ENCODE measurements at regions not wholly inside any gene's neighbourhood (a gene's known extent, or its start where the extent isn't known, plus 50 kb on each side); places are given as distances from the start of the nearest gene placed in this dataset.
"Not testable (repeated sequence)": the region's sequence is repeated elsewhere in the genome, so short reads cannot be mapped to it uniquely, and the experiment has no call there.

- no peak overlapping the region for H3K4me3 ChIP-seq (replicated peaks; ENCODE audit: low read depth, low read length)
- TF ChIP-seq CTCF (IDR thresholded peaks at IDR 0.05; ENCODE audit: low read depth, low read length, missing control alignments), result no peak
- no peak for DNase-seq (ENCODE audit: extremely low read depth, low read depth)
These were observed 259.7 kb upstream of the TUT7 start for GRCh38 chr9:86613943-86614342.

GRCh38 chr9:86611534-86611933 is 257.3 kb upstream of the TUT7 start:
- not testable (repeated sequence) for DNase-seq (ENCODE audit: extremely low read depth, low read depth); H3K4me3 ChIP-seq (replicated peaks; ENCODE audit: low read depth, low read length)

GRCh38 chr9:86605303-86605702 is 251.1 kb upstream of the TUT7 start:
- DNase-seq (ENCODE audit: extremely low read depth, low read depth), result no peak
- TF ChIP-seq CTCF (IDR thresholded peaks at IDR 0.05; ENCODE audit: low read depth, low read length, missing control alignments), result no peak
- H3K4me3 ChIP-seq (replicated peaks; ENCODE audit: low read depth, low read length), result no peak overlapping the region

GRCh38 chr9:86604741-86605140 is 250.5 kb upstream of the TUT7 start:
- TF ChIP-seq CTCF (IDR thresholded peaks at IDR 0.05; ENCODE audit: low read depth, low read length, missing control alignments), result no peak
- peak; percentile 52 for DNase-seq (ENCODE audit: extremely low read depth, low read depth)

GRCh38 chr9:86602715-86603114 is 248.5 kb upstream of the TUT7 start:
- TF ChIP-seq CTCF (IDR thresholded peaks at IDR 0.05; ENCODE audit: low read depth, low read length, missing control alignments), result no peak
- no peak for DNase-seq (ENCODE audit: extremely low read depth, low read depth)
- H3K4me3 ChIP-seq (replicated peaks; ENCODE audit: low read depth, low read length), result no peak overlapping the region

More at GRCh38 chr9:86604741-86605140, 250.5 kb upstream of the TUT7 start:
- H3K4me3 ChIP-seq (replicated peaks; ENCODE audit: low read depth, low read length), result no peak overlapping the region

DNA sequence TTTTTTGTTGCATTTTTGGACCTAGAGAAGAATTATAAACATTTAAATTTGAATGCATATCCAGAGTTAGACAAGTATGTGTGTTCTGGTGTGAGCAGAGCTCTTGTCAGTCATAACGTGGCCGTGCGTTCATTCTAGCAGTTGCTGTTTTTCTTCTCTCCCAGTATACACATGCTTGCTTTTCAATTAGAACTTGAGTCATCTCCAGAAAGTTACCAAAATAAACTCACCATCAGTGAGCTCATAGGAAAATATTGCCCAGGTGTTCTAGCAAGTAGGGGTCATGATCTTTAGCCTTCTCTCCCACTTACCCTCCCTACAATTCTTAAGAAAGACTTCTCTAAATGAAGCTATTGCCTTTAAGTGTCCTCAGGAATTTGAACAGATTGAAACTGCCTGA is 247.5 kb upstream of the TUT7 start:
- DNase-seq (ENCODE audit: extremely low read depth, low read depth), result peak; percentile 33
- H3K4me3 ChIP-seq (replicated peaks; ENCODE audit: low read depth, low read length), result no peak overlapping the region
- no peak for TF ChIP-seq CTCF (IDR thresholded peaks at IDR 0.05; ENCODE audit: low read depth, low read length, missing control alignments)

GRCh38 chr9:86600977-86601376 is 246.8 kb upstream of the TUT7 start:
- no peak for DNase-seq (ENCODE audit: extremely low read depth, low read depth)
- TF ChIP-seq CTCF (IDR thresholded peaks at IDR 0.05; ENCODE audit: low read depth, low read length, missing control alignments), result no peak
- no peak overlapping the region for H3K4me3 ChIP-seq (replicated peaks; ENCODE audit: low read depth, low read length)
